ENCODE measurements at regions not wholly inside any gene's neighbourhood (a gene's known extent, or its start where the extent isn't known, plus 50 kb on each side); places are given as distances from the start of the nearest gene placed in this dataset.

GRCh38 chr4:11139871-11140270 lies 288.8 kb downstream of the HS3ST1 start:
- TF ChIP-seq, protein P1, sequence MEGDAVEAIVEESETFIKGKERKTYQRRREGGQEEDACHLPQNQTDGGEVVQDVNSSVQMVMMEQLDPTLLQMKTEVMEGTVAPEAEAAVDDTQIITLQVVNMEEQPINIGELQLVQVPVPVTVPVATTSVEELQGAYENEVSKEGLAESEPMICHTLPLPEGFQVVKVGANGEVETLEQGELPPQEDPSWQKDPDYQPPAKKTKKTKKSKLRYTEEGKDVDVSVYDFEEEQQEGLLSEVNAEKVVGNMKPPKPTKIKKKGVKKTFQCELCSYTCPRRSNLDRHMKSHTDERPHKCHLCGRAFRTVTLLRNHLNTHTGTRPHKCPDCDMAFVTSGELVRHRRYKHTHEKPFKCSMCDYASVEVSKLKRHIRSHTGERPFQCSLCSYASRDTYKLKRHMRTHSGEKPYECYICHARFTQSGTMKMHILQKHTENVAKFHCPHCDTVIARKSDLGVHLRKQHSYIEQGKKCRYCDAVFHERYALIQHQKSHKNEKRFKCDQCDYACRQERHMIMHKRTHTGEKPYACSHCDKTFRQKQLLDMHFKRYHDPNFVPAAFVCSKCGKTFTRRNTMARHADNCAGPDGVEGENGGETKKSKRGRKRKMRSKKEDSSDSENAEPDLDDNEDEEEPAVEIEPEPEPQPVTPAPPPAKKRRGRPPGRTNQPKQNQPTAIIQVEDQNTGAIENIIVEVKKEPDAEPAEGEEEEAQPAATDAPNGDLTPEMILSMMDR (IDR thresholded peaks at IDR 0.05; ENCODE audit: insufficient read depth, low read length), result no peak
- TF ChIP-seq, protein P2, sequence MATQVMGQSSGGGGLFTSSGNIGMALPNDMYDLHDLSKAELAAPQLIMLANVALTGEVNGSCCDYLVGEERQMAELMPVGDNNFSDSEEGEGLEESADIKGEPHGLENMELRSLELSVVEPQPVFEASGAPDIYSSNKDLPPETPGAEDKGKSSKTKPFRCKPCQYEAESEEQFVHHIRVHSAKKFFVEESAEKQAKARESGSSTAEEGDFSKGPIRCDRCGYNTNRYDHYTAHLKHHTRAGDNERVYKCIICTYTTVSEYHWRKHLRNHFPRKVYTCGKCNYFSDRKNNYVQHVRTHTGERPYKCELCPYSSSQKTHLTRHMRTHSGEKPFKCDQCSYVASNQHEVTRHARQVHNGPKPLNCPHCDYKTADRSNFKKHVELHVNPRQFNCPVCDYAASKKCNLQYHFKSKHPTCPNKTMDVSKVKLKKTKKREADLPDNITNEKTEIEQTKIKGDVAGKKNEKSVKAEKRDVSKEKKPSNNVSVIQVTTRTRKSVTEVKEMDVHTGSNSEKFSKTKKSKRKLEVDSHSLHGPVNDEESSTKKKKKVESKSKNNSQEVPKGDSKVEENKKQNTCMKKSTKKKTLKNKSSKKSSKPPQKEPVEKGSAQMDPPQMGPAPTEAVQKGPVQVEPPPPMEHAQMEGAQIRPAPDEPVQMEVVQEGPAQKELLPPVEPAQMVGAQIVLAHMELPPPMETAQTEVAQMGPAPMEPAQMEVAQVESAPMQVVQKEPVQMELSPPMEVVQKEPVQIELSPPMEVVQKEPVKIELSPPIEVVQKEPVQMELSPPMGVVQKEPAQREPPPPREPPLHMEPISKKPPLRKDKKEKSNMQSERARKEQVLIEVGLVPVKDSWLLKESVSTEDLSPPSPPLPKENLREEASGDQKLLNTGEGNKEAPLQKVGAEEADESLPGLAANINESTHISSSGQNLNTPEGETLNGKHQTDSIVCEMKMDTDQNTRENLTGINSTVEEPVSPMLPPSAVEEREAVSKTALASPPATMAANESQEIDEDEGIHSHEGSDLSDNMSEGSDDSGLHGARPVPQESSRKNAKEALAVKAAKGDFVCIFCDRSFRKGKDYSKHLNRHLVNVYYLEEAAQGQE (IDR thresholded peaks at IDR 0.05; ENCODE audit: insufficient replicate concordance, low read depth), result no peak
